GM21381 (cell line): ENCODE measurements at regions not wholly inside any gene's neighbourhood (a gene's known extent, or its start where the extent isn't known, plus 50 kb on each side); places are given as distances from the start of the nearest gene placed in this dataset.

ENCODE experiments used
- ATAC-seq: cut with Tn5 transposase; IDR thresholded peaks from one replicate; pipeline ENCODE4 v1.9.1; 2021; ENCODE audit warnings: mild to moderate bottlenecking, moderate library complexity; ENCODE audit not compliant: unreplicated experiment

DNA sequence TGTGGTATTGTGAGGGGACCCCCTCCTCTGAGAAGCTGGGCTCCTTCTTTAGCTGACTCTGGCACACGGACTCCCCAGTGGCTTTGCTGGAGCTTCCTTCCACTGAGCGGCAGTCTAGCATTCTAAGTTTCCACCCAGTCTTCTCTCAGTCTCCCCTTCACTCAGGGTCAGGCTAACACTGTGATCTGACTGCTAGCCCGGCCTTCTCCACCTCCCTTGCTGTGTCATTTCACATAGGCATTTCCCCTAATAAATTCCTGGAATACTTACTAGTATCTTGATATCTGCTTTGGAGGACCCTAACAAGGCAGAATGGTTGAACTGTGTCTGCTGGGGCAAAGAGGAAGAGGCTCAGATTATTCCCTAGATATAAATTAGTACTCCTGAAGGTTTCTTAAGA, 106.2 kb upstream of the THBS1 start:
- no peak for ATAC-seq

DNA sequence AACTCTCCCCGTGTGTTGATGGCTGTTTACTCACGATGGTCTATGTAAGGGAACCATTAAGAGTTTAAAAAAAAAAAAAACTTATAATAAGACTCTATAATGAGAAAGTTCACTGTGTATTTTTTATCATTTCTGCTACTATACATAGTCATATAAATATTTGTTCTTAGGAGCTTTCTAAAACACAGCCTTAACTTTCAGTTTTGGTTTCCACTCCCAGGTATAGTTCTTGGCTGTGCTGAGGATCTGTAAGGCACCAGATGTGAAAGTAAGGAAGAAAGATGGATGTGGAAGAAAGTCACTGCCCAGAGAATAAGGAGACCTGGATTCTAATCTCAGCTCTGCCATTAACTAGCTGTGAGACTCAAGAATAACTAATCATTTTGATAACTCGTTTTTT, 101.9 kb upstream of the THBS1 start:
- no peak for ATAC-seq

DNA sequence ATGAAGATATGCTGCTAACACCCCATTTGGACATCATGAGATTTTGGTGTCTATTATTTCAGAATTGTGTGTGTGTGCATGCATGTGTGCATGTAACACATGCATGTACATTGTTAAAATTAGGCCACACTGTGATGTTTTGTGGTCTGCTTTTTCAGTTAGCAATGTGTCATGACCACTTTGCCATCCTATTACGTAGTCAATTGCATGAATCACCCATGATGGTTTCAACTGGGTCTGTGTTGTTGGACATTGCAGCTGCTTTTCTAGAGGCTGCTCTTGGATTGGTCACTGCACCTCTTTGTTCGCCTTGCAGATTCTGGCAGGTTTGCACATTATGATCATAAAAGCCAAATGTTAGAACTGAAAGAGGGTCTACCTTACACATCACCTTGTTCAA, 101.0 kb upstream of the THBS1 start:
- ATAC-seq: no peak

DNA sequence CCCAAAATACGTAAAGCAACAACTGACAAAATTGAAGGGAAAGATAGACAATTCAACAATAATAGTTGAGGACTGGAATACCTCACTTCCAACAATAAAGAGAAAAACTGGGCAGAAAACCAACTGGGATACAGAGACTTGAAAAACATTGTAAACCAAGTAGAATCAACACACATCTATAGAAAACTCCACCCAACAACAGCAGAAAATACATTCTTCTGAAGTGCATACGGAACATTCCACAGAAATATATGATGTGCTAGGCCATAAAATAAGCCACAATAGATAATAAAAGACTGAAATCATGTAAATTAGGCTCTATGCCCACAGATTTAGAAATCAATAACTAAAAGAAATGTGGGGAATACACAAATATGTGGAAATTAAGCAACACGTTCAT, 98.4 kb upstream of the THBS1 start:
- no peak for ATAC-seq

DNA sequence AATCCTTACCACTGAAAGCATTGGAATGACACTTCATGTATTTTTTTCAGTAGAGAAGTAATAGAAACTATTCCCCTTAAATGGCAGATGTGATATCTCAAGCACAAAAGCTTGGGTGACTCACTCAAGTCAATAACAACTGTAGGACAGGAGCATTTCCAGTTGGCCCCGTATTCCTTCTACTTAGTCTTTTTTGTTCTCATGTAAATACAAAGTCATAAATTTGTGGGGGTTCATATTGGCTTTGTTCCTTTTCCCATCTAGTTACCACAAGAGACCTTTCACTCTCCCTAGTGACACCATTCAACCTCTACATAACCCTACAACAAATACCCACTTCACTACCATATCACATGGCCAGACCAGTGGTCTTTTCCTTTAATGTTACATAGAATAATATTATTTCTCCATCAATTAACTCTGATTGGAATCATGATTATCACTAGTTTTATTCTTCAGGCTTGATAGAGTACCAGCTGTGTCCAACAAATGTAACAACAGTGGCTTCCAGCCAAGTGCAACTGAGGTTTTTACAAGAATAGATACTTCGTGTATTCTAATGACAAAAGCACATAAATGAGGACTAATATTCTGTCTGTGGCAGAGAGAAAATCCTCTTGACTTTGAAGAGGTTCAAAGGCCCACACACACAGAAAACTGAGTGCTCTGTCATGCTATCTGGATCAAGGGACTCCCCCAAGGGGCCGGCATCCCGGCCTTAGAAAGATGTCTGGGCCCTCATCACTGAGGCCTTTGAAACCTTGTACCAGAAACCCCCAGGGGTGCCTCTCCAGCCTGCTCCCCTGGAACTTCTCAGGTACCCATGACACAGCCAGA, 94.0 kb upstream of the THBS1 start:
- no peak for ATAC-seq

DNA sequence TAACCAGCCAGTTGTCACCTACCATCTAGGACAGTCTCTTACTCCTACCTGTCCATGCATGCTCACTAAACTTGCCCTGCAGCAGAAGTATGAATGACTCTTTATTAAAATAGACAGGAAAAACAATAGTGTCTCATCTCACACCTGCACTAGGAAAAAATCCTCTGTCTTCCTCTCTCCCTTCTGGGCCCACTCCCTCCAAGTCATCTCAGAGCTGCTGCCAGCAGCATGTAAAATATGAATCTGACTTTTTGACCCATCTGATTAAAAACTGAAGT, 93.5 kb upstream of the THBS1 start:
- ATAC-seq: no peak

DNA sequence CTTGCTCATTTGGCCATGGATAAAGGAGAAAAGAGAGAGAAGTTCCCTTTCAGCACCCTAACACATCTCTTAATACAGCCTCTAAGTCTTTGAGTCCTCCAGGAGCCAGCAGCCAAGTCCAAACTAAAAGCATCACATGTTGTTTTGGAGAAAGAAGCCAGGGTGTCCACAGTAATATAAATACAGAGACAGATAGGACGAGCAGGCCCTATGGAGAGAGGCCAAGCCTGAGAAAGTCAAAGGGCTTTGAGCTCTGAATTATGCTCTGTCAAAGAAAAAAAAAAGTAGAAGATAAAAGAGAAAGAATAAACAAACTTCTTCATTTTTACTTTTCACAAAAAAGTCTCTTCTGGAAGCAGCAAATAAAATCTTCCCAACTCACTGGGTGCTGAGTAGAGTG, 92.4 kb upstream of the THBS1 start:
- no peak for ATAC-seq

DNA sequence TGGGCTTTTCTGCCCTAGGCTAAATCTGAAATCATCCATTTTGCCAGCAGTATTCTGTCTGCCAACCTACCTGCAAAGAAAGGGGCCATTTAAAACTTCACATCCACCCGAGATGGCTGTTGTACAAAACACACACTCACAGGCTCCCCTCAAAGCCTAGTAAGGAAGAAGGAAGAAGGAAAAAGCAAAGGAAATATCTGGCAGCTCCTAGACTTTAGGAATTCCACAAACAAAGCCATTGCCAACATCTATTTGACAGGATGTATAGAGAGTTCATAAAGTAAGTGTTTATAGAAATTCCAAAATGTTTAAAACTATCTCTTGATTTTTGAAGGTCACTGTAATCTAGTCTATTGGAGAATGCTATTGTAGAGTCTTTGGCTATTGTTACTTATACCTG, 91.9 kb upstream of the THBS1 start:
- ATAC-seq: no peak

DNA sequence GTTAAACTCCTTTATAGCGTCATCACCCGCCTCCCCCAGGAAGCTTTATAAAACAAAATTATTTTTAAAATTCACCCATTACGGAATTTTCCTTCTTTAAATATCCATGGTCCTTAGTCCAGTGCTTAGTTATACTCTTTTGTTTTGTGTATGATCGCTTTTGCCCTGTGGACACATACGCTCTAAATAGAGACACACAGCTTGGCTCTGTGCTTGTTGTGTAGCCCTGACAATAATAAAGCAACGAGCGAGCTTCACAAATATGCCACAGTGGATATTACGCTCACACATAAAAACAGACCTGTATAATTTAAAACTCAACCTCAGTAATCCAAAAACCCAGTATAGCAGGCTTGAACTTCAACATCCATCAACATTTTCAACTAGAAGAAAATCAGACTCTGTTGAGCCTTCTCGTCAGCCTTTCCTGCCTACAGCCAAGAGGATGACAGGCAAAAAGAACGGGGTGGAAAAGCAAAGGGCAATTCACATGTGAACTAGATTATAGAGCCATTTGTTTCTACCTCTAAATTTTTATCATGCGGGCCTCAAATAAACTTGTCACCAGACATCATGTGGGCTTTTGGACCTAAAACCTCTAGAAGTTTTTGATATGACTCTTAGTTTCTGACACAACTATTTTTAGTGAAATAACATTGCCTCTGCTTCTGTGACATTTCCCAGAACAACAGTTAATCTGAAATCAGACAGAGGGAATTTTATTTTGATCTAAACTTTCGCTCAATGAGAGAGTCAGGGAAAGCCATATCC, 89.6 kb upstream of the THBS1 start:
- ATAC-seq: no peak

DNA sequence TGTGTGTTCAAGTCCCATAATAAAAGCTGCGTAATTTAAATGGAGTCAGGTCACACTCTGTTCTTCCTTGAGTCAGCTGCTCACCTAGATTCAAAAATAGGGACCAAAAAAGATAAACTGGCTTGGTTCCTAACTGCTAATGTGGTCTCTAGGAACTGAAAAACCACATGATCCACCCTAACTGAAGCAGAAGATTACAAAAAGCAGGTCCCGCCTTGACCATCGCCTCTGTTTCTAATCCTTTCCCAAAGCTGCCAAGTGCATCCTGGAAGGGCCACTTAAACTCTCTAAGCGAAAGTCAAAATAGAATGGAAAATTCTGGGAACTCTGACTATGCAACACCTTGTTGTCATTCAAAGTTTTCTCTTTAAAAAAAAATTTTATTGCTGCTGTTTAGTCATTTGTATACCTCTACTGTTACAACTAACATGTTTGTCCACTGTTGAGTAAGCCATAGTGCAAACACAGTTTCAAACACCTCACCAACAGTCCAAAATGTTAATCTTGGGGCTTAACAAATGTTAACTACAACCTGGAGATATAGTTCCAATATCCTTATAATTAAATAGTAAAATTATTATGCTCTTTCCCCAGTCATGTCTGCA, 88.9 kb upstream of the THBS1 start:
- no peak for ATAC-seq

DNA sequence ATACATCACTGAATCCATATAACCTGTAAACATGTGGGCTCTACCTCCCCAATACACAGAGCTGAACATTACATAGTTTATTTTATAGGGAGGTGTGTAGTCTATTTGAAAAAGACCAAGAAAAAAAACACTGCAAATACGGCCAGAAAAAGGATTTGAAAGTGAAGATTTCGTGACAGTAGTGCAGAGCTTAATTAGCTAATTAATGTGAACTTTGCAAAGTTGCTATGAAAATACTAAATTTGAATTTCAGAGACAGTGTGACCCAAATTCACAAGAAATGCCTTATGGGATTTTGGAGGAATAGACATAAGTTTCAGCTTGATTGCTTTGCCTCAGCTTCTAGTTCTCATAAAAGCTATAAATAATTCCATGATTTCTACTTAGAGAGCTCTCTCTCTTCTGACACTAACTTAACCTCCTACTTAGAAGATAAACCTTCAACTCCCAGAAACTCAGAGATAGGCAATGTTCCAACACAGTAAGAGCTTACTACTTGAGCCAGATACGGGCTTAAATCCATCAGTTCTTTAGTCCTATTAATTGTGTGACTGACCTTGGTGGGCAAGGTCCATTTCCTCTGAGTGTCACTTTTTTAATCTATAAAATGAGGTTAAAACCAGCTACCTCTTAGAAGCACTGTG, 87.3 kb upstream of the THBS1 start:
- no peak for ATAC-seq

DNA sequence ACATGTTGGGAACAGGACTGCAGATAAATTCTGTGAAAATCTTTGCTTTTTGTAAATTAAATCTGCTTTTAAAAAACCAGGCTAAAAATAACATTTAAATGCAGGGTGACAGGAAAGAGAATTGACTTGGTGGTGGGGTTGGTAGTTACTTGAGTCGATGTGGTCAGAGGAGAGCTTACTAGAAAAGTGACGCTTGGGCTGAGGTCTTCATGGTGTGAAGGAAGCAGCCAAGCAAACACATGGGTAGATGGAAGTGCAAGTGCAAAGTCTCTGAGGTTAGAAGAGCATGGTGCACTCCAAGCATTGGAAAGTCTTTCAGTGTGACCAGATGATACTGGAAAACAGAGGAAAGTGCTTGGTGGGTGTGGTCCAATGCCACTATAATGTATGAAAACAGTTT, 86.4 kb upstream of the THBS1 start:
- no peak for ATAC-seq

DNA sequence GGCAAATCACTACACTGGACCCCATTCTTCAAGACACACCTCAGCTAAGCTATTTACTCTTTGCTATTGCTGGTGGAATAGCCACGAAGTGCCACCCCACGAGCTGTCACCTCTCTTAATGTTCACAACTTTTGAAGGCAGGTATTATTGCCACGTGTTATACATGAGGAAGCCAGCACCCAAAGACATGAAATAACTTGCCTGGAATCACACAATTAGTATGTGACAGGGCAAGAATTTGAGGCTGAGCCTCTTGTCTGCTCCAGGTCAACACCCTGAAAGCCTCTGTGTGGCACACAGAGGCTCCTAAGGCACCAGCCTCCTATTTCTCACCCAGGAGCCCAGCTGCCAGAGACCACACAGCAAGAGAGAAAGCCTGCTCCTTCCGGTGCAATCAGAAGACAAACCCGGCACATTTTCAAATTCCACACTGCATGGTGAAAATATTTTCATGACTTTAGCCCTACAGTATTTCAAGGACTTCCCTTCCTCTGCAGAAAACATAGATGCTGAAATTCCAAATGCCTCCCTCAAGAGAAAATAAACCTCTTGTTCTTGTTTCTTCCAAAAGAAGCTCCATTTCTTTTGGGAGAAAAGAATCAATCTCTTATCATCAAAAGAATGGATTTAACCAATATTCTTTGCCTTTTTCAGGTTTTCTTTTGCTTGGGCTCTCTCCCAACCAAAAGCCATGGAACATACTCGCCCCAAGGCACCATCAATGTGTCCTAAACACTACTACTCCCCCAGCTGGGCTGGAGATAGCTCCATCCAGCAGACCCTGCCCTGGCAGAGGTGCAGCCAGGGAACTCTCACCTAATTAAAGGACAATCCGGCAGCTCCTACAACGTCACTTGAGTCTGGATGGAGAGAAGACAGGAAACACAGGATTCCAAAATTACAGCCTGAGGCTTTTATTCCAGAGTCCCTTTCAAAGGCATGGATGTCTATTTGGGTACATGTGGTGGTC, 84.7 kb upstream of the THBS1 start:
- no peak for ATAC-seq

DNA sequence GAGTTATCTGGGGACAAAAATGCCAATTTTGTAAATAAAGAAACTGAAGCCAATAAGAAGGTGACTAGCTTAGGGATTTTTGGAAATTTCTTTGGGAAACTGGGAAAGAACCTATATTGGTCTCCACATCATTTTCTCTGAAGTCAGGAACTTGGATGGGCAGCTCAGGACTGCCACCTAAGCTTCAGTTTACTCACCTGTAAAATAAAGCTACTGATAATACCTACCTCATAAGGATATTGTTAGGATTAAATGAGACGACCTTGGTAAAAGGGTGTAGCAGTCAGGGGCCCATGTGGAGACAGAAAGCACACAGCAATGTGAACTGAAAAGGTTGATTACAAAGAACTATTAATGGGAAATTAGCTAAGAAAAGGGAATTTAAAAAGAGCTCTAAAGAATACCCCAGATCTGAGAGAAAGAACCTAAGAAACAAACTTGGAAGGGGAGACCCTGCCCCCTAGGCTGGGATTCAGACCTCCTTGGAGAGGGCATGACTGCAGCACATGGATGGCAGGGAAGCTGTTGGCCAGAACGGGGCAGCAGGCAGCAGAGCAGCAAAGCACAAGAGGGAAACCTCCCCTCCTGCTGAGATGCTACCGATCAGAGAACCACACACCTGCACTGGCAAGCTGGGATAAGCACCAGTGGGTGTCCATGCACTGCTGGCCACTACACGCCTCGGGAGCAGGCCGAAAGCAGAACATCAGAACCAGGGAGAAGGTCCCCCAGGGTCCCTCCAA, 83.7 kb upstream of the THBS1 start:
- ATAC-seq: no peak

DNA sequence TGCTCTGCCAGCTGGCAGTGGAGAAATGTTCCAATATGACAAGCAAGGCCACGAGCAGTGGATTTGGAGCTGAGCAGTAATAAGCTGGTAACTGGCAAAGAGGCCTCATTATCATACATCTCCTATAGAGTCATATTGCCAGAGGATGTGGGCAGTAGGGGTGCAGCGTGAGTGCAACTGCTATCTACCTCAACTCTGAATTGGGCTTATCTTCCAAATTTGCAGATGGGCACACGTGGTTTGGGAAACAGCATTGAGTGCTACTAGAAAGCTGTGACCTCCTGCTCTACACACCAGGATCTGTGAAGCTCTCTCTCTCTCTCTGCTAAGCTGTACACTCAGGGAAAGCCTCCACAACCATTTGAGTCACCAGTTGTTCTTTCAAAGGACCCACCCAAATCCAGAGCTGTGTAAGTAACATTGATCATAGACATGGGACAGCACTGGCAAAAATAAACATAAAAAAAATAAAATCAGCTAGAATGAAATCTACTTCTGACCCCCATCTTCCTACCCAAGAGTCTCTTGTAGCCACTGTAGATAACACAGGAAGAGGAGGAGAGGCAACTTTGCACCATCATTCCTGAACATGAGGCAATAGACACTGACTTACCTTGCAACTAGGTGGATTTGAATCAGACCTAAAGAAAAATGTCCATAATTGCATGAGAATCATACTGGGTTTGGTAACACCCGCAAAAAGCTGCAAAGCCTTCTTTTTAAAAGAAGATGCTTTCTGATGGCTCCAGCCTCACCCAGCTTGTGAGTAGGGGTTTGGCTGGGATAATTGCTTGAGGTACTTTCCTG, 82.9 kb upstream of the THBS1 start:
- no peak for ATAC-seq

DNA sequence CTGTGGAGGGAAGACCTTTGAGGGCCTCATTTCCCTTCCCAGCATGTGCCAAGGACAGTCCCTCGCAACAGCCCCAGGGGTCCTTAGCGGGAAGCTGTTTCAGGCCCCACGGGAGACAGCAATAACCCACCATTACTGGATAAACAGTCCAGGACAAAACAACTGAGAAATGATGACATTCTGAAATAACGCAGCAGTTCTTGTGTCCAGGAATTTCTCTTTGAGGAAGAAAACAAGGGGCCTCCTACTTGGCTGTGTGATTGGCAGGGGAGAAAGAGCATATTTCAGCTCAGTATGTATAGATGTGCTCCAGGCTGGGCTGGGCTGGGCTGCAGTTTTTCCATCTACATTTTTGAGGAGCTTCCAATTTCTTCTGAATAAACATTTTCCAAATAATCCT, 82.2 kb upstream of the THBS1 start:
- no peak for ATAC-seq

DNA sequence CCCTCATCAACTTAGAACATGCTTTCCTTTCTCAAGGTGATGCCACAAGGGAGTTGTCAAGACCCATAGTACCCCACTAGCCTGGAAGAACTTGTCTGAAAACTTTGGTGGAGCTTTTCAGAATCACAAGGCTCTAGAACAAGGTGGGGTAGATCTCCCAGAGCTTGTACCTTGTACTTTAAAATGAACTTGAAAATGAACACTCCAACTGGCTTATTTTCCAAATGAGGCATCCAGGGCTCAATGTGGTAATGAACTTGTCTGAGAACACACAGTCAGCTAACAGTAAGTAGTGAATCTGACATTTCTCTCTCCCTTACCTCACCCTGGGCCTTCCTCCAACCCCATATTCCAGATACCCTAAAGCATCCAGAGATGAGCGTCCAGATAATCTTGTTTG, 81.8 kb upstream of the THBS1 start:
- no peak for ATAC-seq

DNA sequence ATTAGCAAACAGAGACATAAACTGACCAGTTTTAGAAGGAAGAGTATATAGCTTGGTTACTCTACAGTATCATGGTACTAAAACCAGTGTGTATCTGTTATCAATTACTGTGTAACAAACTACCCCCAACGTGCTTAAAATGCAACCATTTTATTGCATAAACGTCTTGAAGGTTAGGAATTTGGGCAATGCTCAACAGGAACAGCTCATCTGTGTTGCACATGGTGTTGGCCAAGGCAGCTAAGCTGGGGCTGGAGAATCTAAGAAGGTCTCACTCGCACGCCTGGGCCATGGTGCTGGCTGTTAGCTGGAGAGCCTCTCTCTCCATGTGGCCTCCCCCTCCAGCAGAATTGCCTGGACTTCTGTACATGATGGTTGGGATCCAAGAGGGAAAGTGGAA, 81.2 kb upstream of the THBS1 start:
- no peak for ATAC-seq
